Smooth muscle cell (in vitro differentiated cells): ENCODE measurements at regions not wholly inside any gene's neighbourhood (a gene's known extent, or its start where the extent isn't known, plus 50 kb on each side); places are given as distances from the start of the nearest gene placed in this dataset.

Experiments used
- DNase-seq: peaks from one replicate; lab custom pipeline; 2025; ENCODE audit not compliant: unreplicated experiment; lab: John Stamatoyannopoulos, UW
- H2AFZ ChIP-seq: fragments of 200-600 bp; sonication (generic); 2 replicates; pipeline ENCODE4 v1.6.0; 2016; ENCODE audit warnings: antibody characterized with exemption, low read depth, mild to moderate bottlenecking
- H3F3A ChIP-seq: fragments of 200-600 bp; sonication (generic); 2 replicates; pipeline ENCODE4 v1.6.0; 2017; ENCODE audit warnings: antibody characterized with exemption, low read depth
- H3K27ac ChIP-seq: fragments of 200-600 bp; sonication (generic); 2 replicates; pipeline ENCODE4 v1.5.1; 2016; ENCODE audit warnings: low read depth, mild to moderate bottlenecking
- H3K27me3 ChIP-seq: fragments of 200-600 bp; sonication (generic); 2 replicates; pipeline ENCODE4 v1.6.1; 2016; ENCODE audit warnings: low read depth, mild to moderate bottlenecking
- H3K36me3 ChIP-seq: fragments of 200-600 bp; sonication (generic); 2 replicates; pipeline ENCODE4 v1.5.1; 2016; ENCODE audit warnings: low read depth
- H3K4me1 ChIP-seq: fragments of 200-600 bp; sonication (generic); 2 replicates; pipeline ENCODE4 v1.5.1; 2016; ENCODE audit warnings: low read depth
- H3K4me2 ChIP-seq: fragments of 200-600 bp; sonication (generic); 2 replicates; pipeline ENCODE4 v1.6.0; 2016; ENCODE audit warnings: mild to moderate bottlenecking
- H3K4me3 ChIP-seq: fragments of 200-600 bp; sonication (generic); 2 replicates; pipeline ENCODE4 v1.5.1; 2016; ENCODE audit warnings: mild to moderate bottlenecking
- H3K79me2 ChIP-seq: fragments of 200-600 bp; sonication (generic); 2 replicates; pipeline ENCODE4 v1.6.0; 2016; ENCODE audit warnings: low read depth, mild to moderate bottlenecking
- H3K9ac ChIP-seq: fragments of 200-600 bp; sonication (generic); 2 replicates; pipeline ENCODE4 v1.6.0; 2016; ENCODE audit warnings: low read depth
- H3K9me3 ChIP-seq: fragments of 200-600 bp; sonication (generic); replicated peaks from 2 replicates; pipeline ENCODE4 v1.5.1; 2016; ENCODE audit warnings: low read depth
- H4K20me1 ChIP-seq: fragments of 200-600 bp; sonication (generic); 2 replicates; pipeline ENCODE4 v1.6.0; 2016; ENCODE audit warnings: low read depth
- WGBS: methylation state at CpG from one replicate; pipeline ENCODE4 v1.1.7; 2016; ENCODE audit warnings: low lambda C conversion rate; 5-methylcytosine and 5-hydroxymethylcytosine counted together
- TF ChIP-seq, protein P1 (sequence below): fragments of 200-600 bp; sonication (generic); IDR thresholded peaks from 2 replicates; pipeline ENCODE4 v1.5.1; 2017; ENCODE audit warnings: borderline replicate concordance, mild to moderate bottlenecking, antibody characterized with exemption; ENCODE audit not compliant: insufficient read depth, poor library complexity, severe bottlenecking

DNA sequence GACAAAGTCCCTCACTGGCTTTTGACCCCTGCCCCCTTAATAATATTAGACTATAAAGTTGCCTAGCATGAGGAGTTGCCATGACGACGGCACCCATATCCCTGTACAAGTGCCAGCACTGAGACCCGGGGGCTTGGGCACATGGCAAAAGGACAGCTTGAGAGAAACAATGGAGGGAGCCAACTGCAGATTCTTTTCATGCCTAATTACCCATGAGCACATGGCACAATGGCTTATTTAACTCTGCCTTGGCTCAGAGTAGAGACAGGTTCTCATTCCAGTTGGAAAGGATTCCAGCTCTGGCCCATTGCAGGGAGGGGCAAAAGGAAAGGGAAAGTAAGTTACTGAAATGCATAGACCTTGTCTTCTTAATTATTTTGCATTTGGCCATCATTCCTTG, 261.2 kb upstream of the UBASH3B start:
- Histone ChIP-seq H3K79me2 (no peaks in the 10 kb centered on the region), H2AFZ (no peak overlapping the region), H3K27me3 (no peaks in the 10 kb centered on the region), H3K4me3 (no peak overlapping the region), H4K20me1 (no peaks in the 10 kb centered on the region), H3F3A (no peaks in the 10 kb centered on the region), H3K36me3 (no peaks in the 10 kb centered on the region), H3K9ac (no peak overlapping the region), H3K4me2 (no peak overlapping the region), H3K4me1 (no peaks in the 10 kb centered on the region), H3K9me3 (no peaks in the 10 kb centered on the region), H3K27ac (no peak overlapping the region)
- DNase-seq, result no peak
- 92% methylated on average over 3 of the region's 3 CpGs for WGBS
- TF ChIP-seq, protein P1, sequence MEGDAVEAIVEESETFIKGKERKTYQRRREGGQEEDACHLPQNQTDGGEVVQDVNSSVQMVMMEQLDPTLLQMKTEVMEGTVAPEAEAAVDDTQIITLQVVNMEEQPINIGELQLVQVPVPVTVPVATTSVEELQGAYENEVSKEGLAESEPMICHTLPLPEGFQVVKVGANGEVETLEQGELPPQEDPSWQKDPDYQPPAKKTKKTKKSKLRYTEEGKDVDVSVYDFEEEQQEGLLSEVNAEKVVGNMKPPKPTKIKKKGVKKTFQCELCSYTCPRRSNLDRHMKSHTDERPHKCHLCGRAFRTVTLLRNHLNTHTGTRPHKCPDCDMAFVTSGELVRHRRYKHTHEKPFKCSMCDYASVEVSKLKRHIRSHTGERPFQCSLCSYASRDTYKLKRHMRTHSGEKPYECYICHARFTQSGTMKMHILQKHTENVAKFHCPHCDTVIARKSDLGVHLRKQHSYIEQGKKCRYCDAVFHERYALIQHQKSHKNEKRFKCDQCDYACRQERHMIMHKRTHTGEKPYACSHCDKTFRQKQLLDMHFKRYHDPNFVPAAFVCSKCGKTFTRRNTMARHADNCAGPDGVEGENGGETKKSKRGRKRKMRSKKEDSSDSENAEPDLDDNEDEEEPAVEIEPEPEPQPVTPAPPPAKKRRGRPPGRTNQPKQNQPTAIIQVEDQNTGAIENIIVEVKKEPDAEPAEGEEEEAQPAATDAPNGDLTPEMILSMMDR, result no peak

DNA sequence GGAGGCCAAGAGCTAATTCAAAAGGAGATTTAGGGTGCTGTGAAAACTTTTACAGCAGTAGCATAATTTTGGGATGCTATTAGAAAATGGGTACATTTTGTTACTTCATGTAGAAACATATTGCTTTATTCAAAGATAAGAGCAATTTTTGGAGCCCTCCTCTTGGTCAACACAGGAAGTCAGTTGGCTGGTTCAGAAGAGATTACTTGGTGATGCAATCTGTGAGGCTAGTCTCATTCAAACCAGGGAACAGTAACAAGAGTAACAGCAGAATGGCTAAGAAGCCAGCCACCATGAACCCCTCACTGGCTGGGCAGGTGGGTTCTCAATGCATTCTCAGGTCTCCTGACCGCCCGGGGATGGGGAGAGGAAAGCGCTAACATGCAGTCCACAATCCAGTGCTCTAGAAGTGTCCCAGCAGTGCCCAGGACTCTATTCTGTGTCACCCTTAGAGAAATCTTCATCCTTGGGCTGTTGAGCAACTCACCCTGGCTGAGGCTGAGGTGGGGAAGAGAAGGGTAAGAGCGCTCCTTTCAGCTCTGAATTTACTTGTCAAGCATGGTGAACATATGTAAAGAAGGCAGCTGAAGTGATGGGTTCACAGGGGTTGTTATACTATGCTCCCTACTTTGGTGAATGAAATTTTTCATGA, 262.2 kb upstream of the UBASH3B start:
- Histone ChIP-seq H3K9me3 (no peaks in the 10 kb centered on the region), H3F3A (no peaks in the 10 kb centered on the region), H3K79me2 (no peaks in the 10 kb centered on the region), H3K4me2 (no peak overlapping the region), H3K9ac (no peak overlapping the region), H3K27me3 (no peaks in the 10 kb centered on the region), H3K4me3 (no peak overlapping the region), H4K20me1 (no peaks in the 10 kb centered on the region), H3K4me1 (no peaks in the 10 kb centered on the region), H2AFZ (no peak overlapping the region), H3K36me3 (no peaks in the 10 kb centered on the region), H3K27ac (no peak overlapping the region)
- TF ChIP-seq, protein P1, result no peak
- WGBS, result 98% methylated on average over 4 of the region's 4 CpGs
- no peak for DNase-seq

DNA sequence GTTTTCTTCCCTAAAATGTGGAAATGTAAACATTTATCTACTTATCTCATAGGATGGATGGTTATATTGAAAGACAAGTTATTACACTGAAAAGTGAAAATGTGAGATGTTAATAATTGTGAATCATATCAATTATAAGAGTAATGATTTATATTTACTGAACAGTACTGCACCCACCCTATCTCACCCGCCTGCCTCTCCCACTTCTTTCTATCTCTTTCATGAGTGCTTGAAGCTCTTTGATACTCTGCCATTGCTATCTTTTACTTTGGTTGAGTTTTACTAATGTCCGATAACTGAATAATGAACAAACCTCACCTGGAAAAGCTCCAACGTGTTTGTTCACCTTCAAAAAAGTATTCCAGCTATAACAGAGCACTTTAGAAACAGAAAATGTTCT, 263.0 kb upstream of the UBASH3B start:
- H2AFZ ChIP-seq, result no peak overlapping the region
- no peak for DNase-seq
- no peaks in the 10 kb centered on the region for H3K36me3 ChIP-seq
- H3K4me1 ChIP-seq, result no peaks in the 10 kb centered on the region
- TF ChIP-seq, protein P1, result no peak
- no peaks in the 10 kb centered on the region for H3K79me2 ChIP-seq
- H3K9ac ChIP-seq, result no peak overlapping the region
- H3F3A ChIP-seq, result no peaks in the 10 kb centered on the region
- H4K20me1 ChIP-seq, result no peaks in the 10 kb centered on the region
- no peak overlapping the region for H3K4me3 ChIP-seq
- no peaks in the 10 kb centered on the region for H3K27me3 ChIP-seq
- no peaks in the 10 kb centered on the region for H3K9me3 ChIP-seq
- 90% methylated on average over 3 of the region's 3 CpGs for WGBS
- H3K27ac ChIP-seq, result no peak overlapping the region
- H3K4me2 ChIP-seq, result no peak overlapping the region

DNA sequence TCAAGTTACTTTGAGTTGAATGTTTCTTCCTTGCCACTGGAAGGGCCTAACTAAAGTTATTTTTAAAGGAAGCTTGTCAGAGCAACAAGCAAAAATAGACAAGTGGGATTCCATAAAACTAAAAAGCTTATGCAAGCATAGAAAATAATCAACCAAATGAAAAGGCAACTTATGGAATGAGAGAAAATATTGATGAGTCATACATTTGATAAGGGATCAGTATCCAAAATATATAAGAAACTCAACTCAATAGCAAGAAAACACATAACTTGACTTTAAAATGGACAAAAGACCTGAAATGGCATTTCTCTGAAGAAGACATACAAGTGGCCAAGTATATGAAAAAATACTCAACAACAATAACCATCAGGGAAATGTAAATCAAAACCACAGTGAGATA, 264.5 kb upstream of the UBASH3B start:
- TF ChIP-seq, protein P1, result no peak
- no peak overlapping the region for H2AFZ ChIP-seq
- H3K4me3 ChIP-seq, result no peak overlapping the region
- H3K27me3 ChIP-seq, result no peaks in the 10 kb centered on the region
- H3K4me1 ChIP-seq, result no peaks in the 10 kb centered on the region
- no peak for DNase-seq
- H3K9ac ChIP-seq, result no peak overlapping the region
- H3K79me2 ChIP-seq, result no peaks in the 10 kb centered on the region
- no peak overlapping the region for H3K4me2 ChIP-seq
- H3K36me3 ChIP-seq, result no peaks in the 10 kb centered on the region
- no peak overlapping the region for H3K27ac ChIP-seq
- H3F3A ChIP-seq, result no peaks in the 10 kb centered on the region
- no peaks in the 10 kb centered on the region for H3K9me3 ChIP-seq
- no peaks in the 10 kb centered on the region for H4K20me1 ChIP-seq
